BE2C (cell line): ENCODE measurements at regions not wholly inside any gene's neighbourhood (a gene's known extent, or its start where the extent isn't known, plus 50 kb on each side); places are given as distances from the start of the nearest gene placed in this dataset.
A peak's percentile ranks its signal among the peaks of the same experiment; 100 is the strongest.

Experiments
- DNase-seq: peaks from one replicate; pipeline ENCODE4 v3.0.0-alpha.2; 2020
- H3K27me3 ChIP-seq: fragments of 250-450 bp; sonication (Bioruptor Pico); 2 replicates; pipeline ENCODE4 v1.5.1; 2020; ENCODE audit warnings: mild to moderate bottlenecking
- H3K36me3 ChIP-seq: fragments of 250-450 bp; sonication (Bioruptor Pico); 2 replicates; pipeline ENCODE4 v1.5.1; 2020; ENCODE audit warnings: mild to moderate bottlenecking
- H3K4me1 ChIP-seq: fragments of 250-450 bp; sonication (Bioruptor Pico); 2 replicates; pipeline ENCODE4 v1.5.1; 2020
- H3K4me3 ChIP-seq: 2 replicates; pipeline ENCODE4 v1.5.1; 2011; ENCODE audit warnings: low read depth, low read length
- H3K9me3 ChIP-seq: fragments of 250-450 bp; sonication (Bioruptor Pico); 2 replicates; pipeline ENCODE4 v1.5.1; 2020
- CTCF ChIP-seq: IDR thresholded peaks from 2 replicates; pipeline ENCODE4 v1.5.1; 2012; ENCODE audit warnings: mild to moderate bottlenecking, low read depth, low read length

GRCh38 chr15:24877174-24877573 is 77.6 kb upstream of the SNRPN start:
- no peak for DNase-seq
- Histone ChIP-seq H3K4me1 (no peaks in the 10 kb centered on the region), H3K9me3 (peaks cover 4% of the 10 kb centered on the region), H3K27me3 (no peaks in the 10 kb centered on the region), H3K36me3 (no peaks in the 10 kb centered on the region), H3K4me3 (no peak overlapping the region)
- no peak for TF ChIP-seq CTCF

GRCh38 chr15:24878153-24878552 is 76.6 kb upstream of the SNRPN start:
- Histone ChIP-seq H3K36me3 (no peaks in the 10 kb centered on the region), H3K27me3 (no peaks in the 10 kb centered on the region), H3K4me1 (no peaks in the 10 kb centered on the region), H3K9me3 (peaks cover 4% of the 10 kb centered on the region), H3K4me3 (peak overlapping the region; percentile 52)
- no peak for TF ChIP-seq CTCF
- peak; percentile 49 for DNase-seq

GRCh38 chr15:24879492-24879891 is 75.3 kb upstream of the SNRPN start:
- no peak for DNase-seq

GRCh38 chr15:24880663-24881062 is 74.1 kb upstream of the SNRPN start:
- no peaks in the 10 kb centered on the region for H3K4me1 ChIP-seq
- H3K4me3 ChIP-seq, result no peak overlapping the region
- no peaks in the 10 kb centered on the region for H3K27me3 ChIP-seq
- TF ChIP-seq CTCF, result no peak
- no peaks in the 10 kb centered on the region for H3K36me3 ChIP-seq
- peaks cover 4% of the 10 kb centered on the region for H3K9me3 ChIP-seq
- no peak for DNase-seq

More at GRCh38 chr15:24879492-24879891, 75.3 kb upstream of the SNRPN start:
- Histone ChIP-seq H3K27me3 (no peaks in the 10 kb centered on the region), H3K4me3 (no peak overlapping the region), H3K4me1 (no peaks in the 10 kb centered on the region), H3K36me3 (no peaks in the 10 kb centered on the region), H3K9me3 (peaks cover 4% of the 10 kb centered on the region)
- no peak for TF ChIP-seq CTCF

GRCh38 chr15:24886538-24886937 is 68.2 kb upstream of the SNRPN start:
- Histone ChIP-seq H3K36me3 (no peaks in the 10 kb centered on the region), H3K9me3 (no peaks in the 10 kb centered on the region), H3K27me3 (no peaks in the 10 kb centered on the region), H3K4me1 (no peaks in the 10 kb centered on the region), H3K4me3 (no peak overlapping the region)
- DNase-seq, result no peak
- no peak for TF ChIP-seq CTCF

- Histone ChIP-seq H3K4me3 (no peak overlapping the region), H3K27me3 (no peaks in the 10 kb centered on the region), H3K4me1 (no peaks in the 10 kb centered on the region), H3K36me3 (no peaks in the 10 kb centered on the region), H3K9me3 (no peaks in the 10 kb centered on the region)
- no peak for DNase-seq
- TF ChIP-seq CTCF, result no peak
Observed at GRCh38 chr15:24898715-24899272, 56.0 kb upstream of the SNRPN start.
